Endothelial cell of umbilical vein (primary cell): ENCODE measurements at regions not wholly inside any gene's neighbourhood (a gene's known extent, or its start where the extent isn't known, plus 50 kb on each side); places are given as distances from the start of the nearest gene placed in this dataset.

Experiments
- BruUV-seq: library from RNA; stranded (reverse); fragments of 400-500 nt; replicated peaks from 2 replicates; lab custom pipeline; 2021; lab: Mats Ljungman, UMichigan
- CTCF ChIA-PET: fragments of 300-600, 350-600 bp; sonication (Branson Sonifier 250); formaldehyde crosslinking; loops from one replicate; lab custom pipeline; 2021; ENCODE audit warnings: antibody characterized with exemption, inconsistent platforms; lab: Charles Lee
- POLR2A ChIA-PET: fragments of 300-600, 350-600 bp; sonication (Branson Sonifier 250); formaldehyde crosslinking; loops from one replicate; lab custom pipeline; 2021; ENCODE audit warnings: antibody characterized with exemption, inconsistent platforms; lab: Charles Lee
- DNase-seq: peaks from one replicate; pipeline ENCODE4 v3.0.0-alpha.2; 2011; ENCODE audit warnings: low read depth, low spot score
- FAIRE-seq: peaks from 2 replicates; lab custom pipeline; 2011; peaks lifted over from hg19 to GRCh38; lab: Jason Lieb, UNC
- H2AFZ ChIP-seq: 2 replicates; pipeline ENCODE4 v1.6.0; 2012; ENCODE audit warnings: low read depth, low read length, control low read depth, inconsistent platforms
- H3K27ac ChIP-seq: 2 replicates; pipeline ENCODE4 v1.5.1; 2011; ENCODE audit warnings: low read depth, mild to moderate bottlenecking, control low read depth, low read length, moderate library complexity; ENCODE audit not compliant: insufficient read depth
- H3K27me3 ChIP-seq, 2 experiments: 2 replicates each; pipeline versions ENCODE4 v1.6.0 to v1.6.1; 2011; ENCODE audit warnings: low read length in 2 of 2, mixed read lengths in 1 of 2; ENCODE audit not compliant: control insufficient read depth in 2 of 2, insufficient read depth in 2 of 2
- H3K36me3 ChIP-seq, 2 experiments: 2 replicates in 1 of 2; 3 replicates in 1 of 2; pipeline ENCODE4 v1.5.1; 2011; ENCODE audit warnings: low read length in 2 of 2, mild to moderate bottlenecking in 1 of 2, moderate library complexity in 1 of 2; ENCODE audit not compliant: control insufficient read depth in 2 of 2, insufficient read depth in 2 of 2; ENCODE audit errors: extremely low read depth in 1 of 2
- H3K4me1 ChIP-seq: 3 replicates; pipeline ENCODE4 v1.5.1; 2011; ENCODE audit warnings: mild to moderate bottlenecking, low read length; ENCODE audit not compliant: control insufficient read depth, insufficient read depth; ENCODE audit errors: extremely low read depth
- H3K4me2 ChIP-seq: 2 replicates; pipeline ENCODE4 v1.6.1; 2011; ENCODE audit warnings: low read length, control low read depth, mixed read lengths; ENCODE audit not compliant: insufficient read depth
- H3K4me3 ChIP-seq, 3 experiments: fragments of 200-600 bp in 1 of 3; sonication (generic), shearing (Covaris generic) in 1 of 3; replicated peaks in 1 of 3; 2 replicates each; pipeline ENCODE4 v1.5.1; 2011 to 2016; ENCODE audit warnings: control low read depth in 3 of 3, low read length in 3 of 3, mild to moderate bottlenecking in 2 of 3, inconsistent platforms in 1 of 3, low read depth in 1 of 3, moderate library complexity in 1 of 3; ENCODE audit not compliant: insufficient read depth in 1 of 3
- H3K79me2 ChIP-seq: 2 replicates; pipeline ENCODE4 v1.6.0; 2012; ENCODE audit warnings: low read length, inconsistent platforms; ENCODE audit not compliant: control insufficient read depth, insufficient read depth
- H3K9ac ChIP-seq: replicated peaks from 2 replicates; pipeline ENCODE3; 2011; ENCODE audit warnings: low read length, control low read depth; ENCODE audit not compliant: insufficient read depth; ENCODE audit errors: extremely low read depth
- H3K9me1 ChIP-seq: replicated peaks from 3 replicates; pipeline ENCODE4 v1.6.0; 2011; ENCODE audit warnings: mild to moderate bottlenecking, low read length; ENCODE audit not compliant: control insufficient read depth, insufficient read depth; ENCODE audit errors: extremely low read depth
- H3K9me3 ChIP-seq: replicated peaks from 2 replicates; pipeline ENCODE4 v1.5.1; 2012; ENCODE audit warnings: low read length, inconsistent platforms; ENCODE audit not compliant: control insufficient read depth, insufficient read depth
- H4K20me1 ChIP-seq: replicated peaks from 2 replicates; pipeline ENCODE3; 2011; ENCODE audit warnings: mild to moderate bottlenecking, low read length; ENCODE audit not compliant: control insufficient read depth, insufficient read depth; ENCODE audit errors: extremely low read depth
- CTCF ChIP-seq, 2 donors: IDR thresholded peaks; 1 replicate in 1 of 2; 2 replicates in 1 of 2; pipeline ENCODE4 v1.5.1; 2011; ENCODE audit warnings: low read length in 2 of 2, mild to moderate bottlenecking in 2 of 2, moderate library complexity in 2 of 2, control low read depth in 1 of 2, inconsistent platforms in 1 of 2, low read depth in 1 of 2; ENCODE audit not compliant: insufficient read depth in 1 of 2; ENCODE audit errors: extremely low read depth in 1 of 2
- EZH2 ChIP-seq: IDR thresholded peaks from 2 replicates; pipeline ENCODE4 v1.6.1; 2012; ENCODE audit warnings: borderline replicate concordance, low read depth, mild to moderate bottlenecking, moderate library complexity, low read length, inconsistent platforms; ENCODE audit not compliant: severe bottlenecking
- FOS ChIP-seq: IDR thresholded peaks from 2 replicates; pipeline ENCODE4 v1.6.1; 2011; ENCODE audit warnings: mild to moderate bottlenecking, low read length, moderate library complexity, borderline replicate concordance; ENCODE audit not compliant: insufficient read depth
- GATA2 ChIP-seq: IDR thresholded peaks from 2 replicates; pipeline ENCODE4 v1.7.0; 2011; ENCODE audit warnings: low read depth, mild to moderate bottlenecking, moderate library complexity, mixed read lengths, low read length; ENCODE audit not compliant: insufficient read length, insufficient read depth
- MAX ChIP-seq: IDR thresholded peaks from 2 replicates; pipeline ENCODE4 v1.6.1; 2011; ENCODE audit not compliant: insufficient read depth, insufficient read length
- MYC ChIP-seq: IDR thresholded peaks from one replicate; pipeline ENCODE4 v1.6.1; 2011; ENCODE audit warnings: mild to moderate bottlenecking, low read depth, low read length
- POLR2AphosphoS5 ChIP-seq: IDR thresholded peaks from 2 replicates; pipeline ENCODE4 v1.6.1; 2012; ENCODE audit warnings: low read depth, mild to moderate bottlenecking, control low read depth, low read length, moderate library complexity; ENCODE audit not compliant: insufficient read depth
- dilution Hi-C: fragments of 300-500 bp; cut with MboI; formaldehyde crosslinking; loops from one replicate; pipeline ENCODE4 v1.15.0; 2019; ENCODE audit warnings: low sequenced_read_pairs; ENCODE audit not compliant: extremely low pct_ligation_motif_present
- intact Hi-C: fragments of 100-400 bp; cut with micrococcal nuclease; formaldehyde crosslinking; loops from one replicate; pipeline ENCODE4 v1.10.0; 2022

GRCh38 chr18:4640349-4641012 lies 185.4 kb upstream of the DLGAP1 start:
- H3K4me1 ChIP-seq = no peaks in the 10 kb centered on the region
- no peaks in the 10 kb centered on the region for H4K20me1 ChIP-seq
- H3K4me3 ChIP-seq = no peak overlapping the region
- TF ChIP-seq MAX (no peak), CTCF (IDR thresholded peaks at IDR 0.05; ENCODE audit: extremely low read depth in 1 of 2, insufficient read depth in 1 of 2, low read depth in 1 of 2, low read length in 2 of 2) (no peak), GATA2 (no peak), FOS (no peak), EZH2 (no peak), POLR2AphosphoS5 (no peak), MYC (no peak)
- H3K27me3 ChIP-seq = no peaks in the 10 kb centered on the region
- no peaks in the 10 kb centered on the region for H3K9me1 ChIP-seq
- H3K9me3 ChIP-seq = no peaks in the 10 kb centered on the region
- H3K9ac ChIP-seq = no peak overlapping the region
- no peak for DNase-seq
- ChIA-PET POLR2A (no interaction called here), CTCF (no interaction called here)
- no peak overlapping the region for H3K4me2 ChIP-seq
- no peak overlapping the region for H2AFZ ChIP-seq
- H3K36me3 ChIP-seq = no peaks in the 10 kb centered on the region
- intact Hi-C loops (no loop called here), dilution Hi-C loops (no loop called here)
- H3K79me2 ChIP-seq = no peaks in the 10 kb centered on the region
- no peak for FAIRE-seq
- no peak overlapping the region for H3K27ac ChIP-seq
- BruUV-seq = no TSS peak
